HG03060 (cell line): ENCODE measurements at regions not wholly inside any gene's neighbourhood (a gene's known extent, or its start where the extent isn't known, plus 50 kb on each side); places are given as distances from the start of the nearest gene placed in this dataset.

Source experiments
- ATAC-seq: cut with Tn5 transposase; IDR thresholded peaks from one replicate; pipeline ENCODE4 v1.9.1; 2021; ENCODE audit warnings: low read depth, moderate number of reproducible peaks; ENCODE audit not compliant: unreplicated experiment

GRCh38 chr4:15215109-15215508 lies 212.7 kb upstream of the C1QTNF7 start:
- ATAC-seq = no peak

GRCh38 chr4:15226203-15226602 lies 201.6 kb upstream of the C1QTNF7 start:
- no peak for ATAC-seq

DNA sequence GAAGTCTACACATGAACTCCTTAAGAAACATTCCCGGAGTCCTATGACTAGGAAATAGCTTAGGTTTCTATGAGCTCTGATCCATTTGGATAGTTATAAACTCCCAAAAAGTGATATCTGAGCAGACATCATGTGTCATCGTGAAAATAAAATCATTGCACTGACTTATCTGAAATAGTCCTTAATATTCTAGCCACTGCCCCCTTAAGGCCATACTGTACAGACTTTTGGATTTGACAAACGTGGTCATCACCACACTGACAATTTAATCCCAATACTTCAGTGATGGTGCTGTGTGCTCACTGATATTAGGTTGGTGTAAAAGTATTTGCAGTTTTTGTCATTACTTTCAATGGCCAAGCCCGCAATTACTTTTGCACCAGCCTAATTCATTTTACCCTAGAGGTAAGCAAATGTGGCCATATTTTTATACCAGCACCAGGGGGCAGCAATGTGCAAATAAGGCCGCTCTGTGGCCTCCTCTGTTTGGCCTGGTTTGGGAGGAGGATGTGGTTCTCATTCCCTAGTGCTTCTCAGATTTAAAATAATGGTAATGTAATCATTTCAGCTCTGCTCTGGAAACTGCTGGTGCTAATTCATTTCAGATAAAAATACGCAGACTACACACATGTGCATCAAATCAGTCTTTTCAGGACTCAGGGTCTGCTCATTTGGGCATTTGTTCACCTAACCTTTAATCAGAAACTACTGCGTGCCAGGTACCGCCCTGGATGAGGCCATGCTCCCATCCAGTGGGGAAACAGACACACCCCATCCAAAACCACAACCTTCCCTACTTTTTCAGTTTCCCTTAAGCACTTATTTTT lies 196.4 kb upstream of the C1QTNF7 start:
- ATAC-seq = no peak

- ATAC-seq = no peak
Observed at GRCh38 chr4:15232366-15233263, 195.2 kb upstream of the C1QTNF7 start.

DNA sequence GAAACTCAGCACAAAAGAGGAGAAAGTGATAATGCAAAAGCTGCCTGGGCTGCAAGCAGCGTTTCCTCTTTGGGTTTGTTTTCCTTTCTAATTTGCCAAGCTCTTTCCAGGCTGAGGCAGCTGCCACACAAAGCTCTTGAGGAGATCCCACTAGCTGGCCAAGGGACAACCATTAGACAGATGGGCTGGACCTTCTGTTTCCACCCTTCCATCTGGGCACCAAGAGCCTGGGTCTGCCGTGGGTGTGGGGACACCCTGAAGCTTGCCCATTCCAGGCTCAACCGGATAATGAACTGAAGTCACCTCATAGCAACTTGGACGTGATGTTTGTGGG lies 194.6 kb upstream of the C1QTNF7 start:
- ATAC-seq = no peak

DNA sequence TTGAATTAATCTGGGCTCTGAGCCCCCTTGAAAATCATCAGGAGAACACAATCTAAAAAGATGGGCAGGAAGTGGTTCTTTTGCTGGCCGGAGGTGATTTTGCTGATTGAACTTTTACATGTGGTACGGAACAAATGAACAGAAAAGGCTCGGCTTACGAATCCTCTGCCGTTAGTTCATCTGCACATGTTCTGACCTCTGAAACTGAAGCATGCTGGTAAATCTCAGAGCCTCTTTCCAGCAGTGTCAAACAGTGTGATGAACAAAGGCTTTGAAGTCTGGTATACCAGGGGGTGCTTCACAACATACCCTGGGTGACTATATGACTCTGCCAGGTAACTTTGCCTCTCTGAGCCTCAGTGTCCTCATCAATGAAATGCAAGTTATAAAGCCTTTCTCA lies 194.2 kb upstream of the C1QTNF7 start:
- no peak for ATAC-seq

- ATAC-seq = no peak
Observed at GRCh38 chr4:15234116-15234855, 193.5 kb upstream of the C1QTNF7 start.

DNA sequence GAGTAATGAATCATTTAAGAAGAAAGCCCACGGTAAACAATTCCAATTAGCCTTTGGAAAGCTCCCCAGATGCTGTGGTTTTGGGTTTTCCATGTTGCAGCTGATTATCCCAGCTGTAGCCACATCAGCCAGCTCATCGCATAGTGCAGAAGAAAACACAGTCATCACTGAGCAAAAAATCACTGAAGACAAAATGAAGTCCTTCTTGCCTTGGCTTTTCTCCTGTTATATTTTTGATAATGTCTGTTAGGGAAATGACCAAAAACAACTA lies 193.0 kb upstream of the C1QTNF7 start:
- ATAC-seq = no peak

DNA sequence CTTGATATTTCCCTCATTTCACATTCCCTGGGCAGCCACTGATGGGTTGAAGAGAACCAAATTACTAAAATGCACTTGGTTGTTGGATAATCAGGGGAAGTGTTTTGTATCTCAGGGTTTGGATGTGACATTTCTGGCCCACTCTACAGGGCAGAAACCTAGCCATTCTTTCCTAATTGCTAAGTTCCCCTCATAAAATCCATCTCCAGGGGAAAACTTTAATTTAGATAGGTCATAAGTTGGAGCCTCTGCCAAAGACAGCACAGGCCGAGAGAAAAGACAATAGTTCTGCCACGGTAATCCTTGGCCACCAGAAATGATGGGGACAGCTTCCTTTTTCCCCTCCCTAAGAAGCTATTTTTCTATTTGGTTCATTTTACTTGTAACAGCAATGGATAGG lies 192.7 kb upstream of the C1QTNF7 start:
- ATAC-seq = no peak

DNA sequence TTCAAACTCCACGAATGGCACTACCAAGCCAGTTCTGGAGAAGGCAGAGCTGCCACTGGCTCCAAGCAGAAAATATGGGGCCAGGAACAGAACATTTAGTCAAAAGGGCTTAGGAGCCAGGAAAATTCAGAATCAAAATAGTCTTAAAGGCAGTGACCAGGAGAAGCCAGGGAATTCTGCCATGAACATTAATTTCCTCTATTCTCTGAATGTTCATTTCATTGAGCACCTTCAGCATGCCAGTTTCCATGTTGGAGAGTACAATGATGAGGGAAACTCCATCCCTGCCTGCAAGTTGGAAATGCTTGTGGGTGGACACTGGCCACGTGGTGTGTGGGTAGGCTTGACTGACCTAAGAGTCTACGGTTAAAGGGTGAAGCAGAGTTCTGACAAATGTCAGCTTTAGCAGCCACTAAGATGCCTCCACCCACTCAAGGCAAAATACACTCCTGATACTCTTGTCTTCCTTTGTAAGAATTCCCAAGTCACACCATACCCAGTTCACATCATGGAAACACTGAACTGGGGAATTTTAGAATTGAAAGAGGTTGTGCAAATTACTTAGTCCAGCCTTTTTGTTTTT lies 190.1 kb upstream of the C1QTNF7 start:
- no peak for ATAC-seq

DNA sequence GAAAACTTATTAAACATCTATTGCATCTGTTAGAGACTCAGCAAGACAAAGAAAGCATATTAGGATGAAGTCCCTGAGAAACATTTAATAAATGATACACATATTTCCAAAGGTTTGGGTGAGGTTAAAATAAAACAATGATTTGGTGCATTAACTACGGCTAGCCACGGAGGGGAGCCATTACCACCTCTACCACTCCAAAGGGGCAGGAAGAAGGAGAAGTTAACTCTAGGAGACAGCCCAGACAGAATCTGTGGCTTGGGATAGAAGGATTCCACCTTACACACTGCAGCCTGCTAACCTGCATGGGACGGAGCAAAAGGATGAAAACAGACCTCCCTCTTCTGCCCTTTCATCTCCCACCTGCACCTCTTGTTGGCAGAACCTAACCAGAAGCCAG lies 189.1 kb upstream of the C1QTNF7 start:
- no peak for ATAC-seq

GRCh38 chr4:15239866-15240265 lies 188.0 kb upstream of the C1QTNF7 start:
- no peak for ATAC-seq

- no peak for ATAC-seq
Observed at GRCh38 chr4:15240764-15241163, 187.1 kb upstream of the C1QTNF7 start.

DNA sequence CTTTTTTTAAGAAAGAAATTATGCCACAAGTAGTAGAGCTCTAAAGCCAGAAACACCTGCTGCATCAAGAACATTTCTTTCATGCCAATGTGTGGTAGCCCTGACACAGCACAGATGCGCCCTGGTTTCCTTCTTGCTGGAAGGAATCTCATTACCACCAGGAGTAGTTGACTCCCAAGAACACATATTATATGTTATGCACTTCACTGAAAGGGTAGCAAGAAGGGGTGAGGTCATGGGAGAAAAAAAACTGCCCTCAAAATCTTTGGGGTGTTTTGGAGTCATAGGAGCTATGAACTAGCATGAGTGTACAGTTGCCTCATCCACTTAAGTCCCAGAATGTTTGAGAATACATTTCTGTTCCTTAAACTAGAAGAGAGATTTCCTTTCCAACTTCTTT lies 185.8 kb upstream of the C1QTNF7 start:
- ATAC-seq = no peak

DNA sequence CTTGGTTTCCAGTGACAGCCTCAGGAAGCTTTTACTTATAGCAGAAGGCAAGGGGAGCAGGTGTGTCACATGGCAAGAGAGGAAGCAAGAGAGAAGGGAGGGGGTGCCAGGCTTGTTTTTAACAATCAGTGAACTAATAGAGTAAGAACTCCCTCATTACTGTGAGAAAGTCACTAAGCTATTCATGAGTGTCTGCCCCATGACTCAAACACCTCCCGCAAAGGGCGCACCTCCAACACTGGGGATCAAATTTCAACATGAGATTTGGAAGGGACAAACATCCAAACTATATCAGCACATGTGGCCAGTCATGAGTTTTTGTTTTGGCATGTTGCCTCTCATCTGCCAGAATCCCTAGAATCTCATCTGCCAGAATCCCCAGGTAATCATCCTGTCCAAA lies 183.5 kb upstream of the C1QTNF7 start:
- no peak for ATAC-seq

DNA sequence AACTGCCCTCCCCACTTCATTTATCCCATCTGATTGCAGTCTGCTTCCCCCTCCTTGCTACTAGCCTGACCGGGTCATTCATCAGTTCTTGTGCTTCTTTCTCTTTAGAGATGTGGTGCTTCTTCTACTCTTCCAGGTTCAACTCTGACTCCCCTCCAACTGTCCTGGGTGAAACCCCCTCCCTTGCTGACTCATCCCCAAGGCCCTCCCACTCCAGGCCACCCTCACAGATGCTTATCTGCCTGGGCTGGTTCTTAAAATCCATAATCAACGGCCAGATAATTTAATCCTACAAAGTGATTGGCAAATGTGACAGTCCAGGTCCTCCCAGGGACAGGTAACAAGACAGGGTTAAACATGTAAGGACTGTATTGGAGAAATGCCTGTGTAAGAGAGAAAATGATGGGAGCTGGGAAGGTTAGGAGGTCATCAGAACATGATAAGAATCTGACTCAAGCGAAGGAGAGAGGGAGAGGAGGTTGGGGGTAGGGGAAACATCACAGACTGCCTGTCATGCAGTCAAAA lies 182.8 kb upstream of the C1QTNF7 start:
- no peak for ATAC-seq

DNA sequence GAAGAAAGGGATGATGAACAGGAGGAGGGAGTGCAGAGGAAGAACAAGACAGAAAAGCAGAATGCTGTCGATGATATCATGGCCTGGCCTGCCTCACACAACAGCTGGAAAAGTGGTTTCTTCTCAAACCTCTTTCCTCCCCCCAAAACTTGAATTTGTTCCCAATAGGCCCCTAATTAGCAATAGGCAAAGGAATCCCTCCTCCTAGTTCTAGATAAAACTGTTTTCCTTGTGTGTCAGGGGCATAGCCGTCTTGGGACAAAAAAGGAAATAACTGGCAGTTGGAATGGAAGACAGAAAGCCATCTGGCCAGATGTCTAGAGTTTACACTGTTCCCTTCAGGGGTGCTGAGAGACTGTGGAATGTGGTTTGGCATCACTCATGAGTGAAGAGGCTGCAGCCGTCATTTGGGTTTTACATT lies 177.8 kb upstream of the C1QTNF7 start:
- no peak for ATAC-seq

DNA sequence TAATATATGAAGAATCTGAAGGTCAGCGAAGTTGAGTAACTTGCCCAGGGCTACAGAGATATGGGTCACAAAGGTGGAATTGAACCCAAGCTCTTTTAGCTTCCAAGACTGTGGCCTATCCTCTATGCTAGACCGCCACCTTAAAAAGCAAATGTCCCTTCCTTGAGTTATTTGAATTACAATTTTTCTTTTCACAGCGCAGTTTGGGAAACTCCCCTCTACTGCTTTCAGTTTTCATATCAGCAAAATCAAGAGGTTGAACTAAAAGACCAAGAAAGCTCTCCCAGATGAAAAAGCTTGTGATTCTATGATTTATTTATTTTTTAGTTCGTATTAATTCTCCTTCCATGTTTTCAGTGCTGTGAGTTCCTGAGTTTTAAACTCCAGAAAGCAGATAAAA lies 174.5 kb upstream of the C1QTNF7 start:
- ATAC-seq = no peak

- no peak for ATAC-seq
Observed at GRCh38 chr4:15254236-15254880, 173.5 kb upstream of the C1QTNF7 start.

DNA sequence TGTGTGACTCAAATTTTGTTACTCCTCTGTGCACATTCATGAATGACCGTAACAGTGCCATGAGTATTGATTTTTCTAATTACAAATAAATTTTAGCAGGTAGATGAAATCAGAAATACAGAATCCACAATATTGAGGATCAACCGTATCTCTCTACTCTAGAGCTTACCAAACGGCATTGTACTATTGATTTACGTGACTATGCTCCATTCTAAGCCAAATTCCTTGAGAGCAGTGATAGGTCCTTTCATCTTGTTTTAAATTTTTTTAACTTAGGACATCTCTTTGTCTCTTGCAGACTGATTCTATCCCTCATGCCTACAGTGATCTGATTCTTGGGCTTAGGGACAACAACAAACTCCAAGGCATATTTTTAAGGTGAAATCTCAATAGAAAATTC lies 172.3 kb upstream of the C1QTNF7 start:
- no peak for ATAC-seq
